ENCODE measurements at regions not wholly inside any gene's neighbourhood (a gene's known extent, or its start where the extent isn't known, plus 50 kb on each side); places are given as distances from the start of the nearest gene placed in this dataset.

DNA sequence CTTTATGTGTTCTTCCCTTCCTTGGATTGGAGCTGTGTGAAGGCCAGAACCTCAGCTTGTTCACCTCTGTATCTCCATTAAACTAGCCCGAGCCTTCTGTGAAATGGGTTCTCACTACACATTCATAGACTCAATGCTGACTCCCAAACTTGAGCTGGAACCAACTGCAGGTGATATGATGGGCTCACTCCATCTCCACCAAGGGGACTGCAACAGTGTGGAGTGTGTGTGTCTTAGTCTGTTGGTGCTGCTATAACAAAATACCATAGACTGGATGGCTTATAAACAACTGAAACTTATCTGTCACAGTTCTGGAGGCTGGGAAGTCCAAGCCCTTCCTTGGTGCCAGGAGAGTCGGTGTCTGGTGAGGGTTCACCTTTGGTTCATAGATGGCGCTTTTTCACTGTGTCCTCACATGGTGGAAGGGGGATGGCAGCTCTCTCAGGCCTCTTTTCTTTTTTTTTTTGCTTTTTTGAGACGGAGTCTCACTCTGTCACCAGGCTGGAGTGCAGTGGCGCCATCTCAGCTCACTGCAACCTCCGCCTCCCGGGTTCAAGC is 94.2 kb upstream of the MAP4K3 start:
- Histone ChIP-seq H3K9me3 (ENCODE audit: control insufficient read depth in 5 of 5, low read length in 5 of 5) (no peaks in the 10 kb centered on the region), H3K27ac (ENCODE audit: low read depth, low read length) (no peak overlapping the region), H3K4me3 (ENCODE audit: low read depth in 1 of 5, low read length in 5 of 5) (no peak overlapping the region), H3K9ac (ENCODE audit: low read length in 5 of 5) (no peak overlapping the region), H3K27me3 (ENCODE audit: control insufficient read depth in 5 of 5, insufficient read depth in 4 of 5, low read length in 5 of 5) (no peaks in the 10 kb centered on the region), H3K4me1 (ENCODE audit: control insufficient read depth in 5 of 5, insufficient read depth in 5 of 5, low read length in 5 of 5) (peaks cover 0 to 18% (median 3%) of the 10 kb centered on the region in 5 donors), H3K36me3 (ENCODE audit: control insufficient read depth in 5 of 5, insufficient read depth in 5 of 5, low read length in 5 of 5) (no peaks in the 10 kb centered on the region)

DNA sequence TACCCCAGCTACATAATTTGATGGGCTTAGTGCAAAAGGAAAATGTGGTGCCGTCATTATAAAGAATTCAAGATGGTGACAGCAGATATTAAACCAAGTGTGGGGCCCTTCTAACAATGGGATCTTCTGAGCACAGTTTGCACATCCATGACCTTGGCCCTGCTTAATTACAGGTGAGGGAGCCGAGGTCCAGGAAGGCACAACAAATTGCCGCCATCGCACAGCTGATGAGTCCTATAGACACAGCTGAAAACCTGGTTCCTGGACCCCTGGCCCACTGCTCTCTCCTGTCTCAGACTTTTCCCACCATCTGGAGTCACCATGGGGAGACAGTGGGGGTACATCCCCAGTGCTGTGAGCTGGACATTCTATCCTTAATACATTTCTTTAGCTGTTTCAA is 95.8 kb upstream of the MAP4K3 start:
- H3K4me3 ChIP-seq (ENCODE audit: low read depth in 1 of 5, low read length in 5 of 5): no peak overlapping the region
- H3K27ac ChIP-seq (ENCODE audit: low read depth, low read length): no peak overlapping the region
- H3K36me3 ChIP-seq (ENCODE audit: control insufficient read depth in 5 of 5, insufficient read depth in 5 of 5, low read length in 5 of 5): no peaks in the 10 kb centered on the region
- H3K4me1 ChIP-seq (ENCODE audit: control insufficient read depth in 5 of 5, insufficient read depth in 5 of 5, low read length in 5 of 5): peaks cover 0 to 18% (median 3%) of the 10 kb centered on the region in 5 donors
- H3K9me3 ChIP-seq (ENCODE audit: control insufficient read depth in 5 of 5, low read length in 5 of 5): no peaks in the 10 kb centered on the region
- no peak overlapping the region for H3K9ac ChIP-seq (ENCODE audit: low read length in 5 of 5)
- no peaks in the 10 kb centered on the region for H3K27me3 ChIP-seq (ENCODE audit: control insufficient read depth in 5 of 5, insufficient read depth in 4 of 5, low read length in 5 of 5)

DNA sequence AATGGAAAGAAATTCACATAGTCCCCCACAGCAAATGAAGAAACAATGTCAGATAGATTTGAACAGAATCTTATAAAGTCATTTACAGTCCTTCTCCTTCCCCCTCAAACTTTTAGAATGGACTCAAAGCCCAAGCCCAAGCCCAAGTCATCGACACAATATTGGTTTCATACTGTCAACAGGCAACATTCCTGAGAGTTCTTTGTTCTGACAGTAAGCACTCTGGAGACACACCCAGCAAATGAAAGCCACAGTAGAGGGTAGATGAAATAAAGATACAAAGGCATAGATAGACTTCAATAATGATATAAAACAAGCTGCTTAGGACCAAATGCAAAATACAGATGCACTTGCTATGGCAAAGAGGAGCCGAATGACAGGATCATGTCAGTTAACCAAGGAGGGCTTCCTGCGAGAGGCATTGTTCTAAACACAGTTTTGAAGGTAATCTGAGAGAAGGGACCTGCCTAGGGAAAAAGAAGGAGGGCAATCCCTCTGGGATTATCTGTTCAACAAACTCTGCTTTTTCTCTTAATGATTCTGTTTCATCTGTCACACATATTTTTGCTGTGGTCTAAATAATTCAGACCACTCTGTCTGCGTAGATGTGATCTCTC is 97.1 kb upstream of the MAP4K3 start:
- Histone ChIP-seq H3K4me1 (ENCODE audit: control insufficient read depth in 5 of 5, insufficient read depth in 5 of 5, low read length in 5 of 5) (peaks cover 0 to 18% (median 3%) of the 10 kb centered on the region in 5 donors), H3K36me3 (ENCODE audit: control insufficient read depth in 5 of 5, insufficient read depth in 5 of 5, low read length in 5 of 5) (no peaks in the 10 kb centered on the region), H3K27ac (ENCODE audit: low read depth, low read length) (no peak overlapping the region), H3K9ac (ENCODE audit: low read length in 5 of 5) (no peak overlapping the region), H3K4me3 (ENCODE audit: low read depth in 1 of 5, low read length in 5 of 5) (no peak overlapping the region), H3K27me3 (ENCODE audit: control insufficient read depth in 5 of 5, insufficient read depth in 4 of 5, low read length in 5 of 5) (no peaks in the 10 kb centered on the region), H3K9me3 (ENCODE audit: control insufficient read depth in 5 of 5, low read length in 5 of 5) (no peaks in the 10 kb centered on the region)

DNA sequence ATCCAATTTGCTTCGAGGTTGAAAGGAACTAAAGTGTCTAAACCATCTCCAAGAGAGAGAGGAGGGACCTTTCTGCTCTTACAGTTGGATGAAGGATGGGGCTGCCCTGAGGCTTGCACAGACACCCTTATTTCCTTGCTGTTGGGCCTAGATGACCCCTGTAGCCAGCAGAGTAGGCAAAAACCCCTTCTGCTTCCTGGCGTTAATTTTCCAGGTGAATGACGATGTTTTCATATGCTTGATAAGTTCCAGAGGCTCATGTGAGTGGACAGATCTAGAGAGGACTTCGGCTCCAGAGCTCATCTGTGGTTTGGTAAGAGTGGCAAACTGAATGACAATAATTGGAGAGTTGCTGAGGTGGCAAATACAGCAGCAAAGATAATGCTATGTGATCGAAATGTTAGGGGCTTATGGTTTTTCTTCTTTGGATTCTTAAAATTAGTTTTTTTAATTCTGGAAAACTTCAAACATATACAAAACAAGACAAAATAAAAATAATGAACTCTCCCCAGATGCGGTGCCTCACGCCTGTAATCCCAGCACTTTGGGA is 98.6 kb upstream of the MAP4K3 start:
- H3K9me3 ChIP-seq (ENCODE audit: control insufficient read depth in 5 of 5, low read length in 5 of 5): no peaks in the 10 kb centered on the region
- no peaks in the 10 kb centered on the region for H3K27me3 ChIP-seq (ENCODE audit: control insufficient read depth in 5 of 5, insufficient read depth in 4 of 5, low read length in 5 of 5)
- no peak overlapping the region for H3K9ac ChIP-seq (ENCODE audit: low read length in 5 of 5)
- no peak overlapping the region for H3K27ac ChIP-seq (ENCODE audit: low read depth, low read length)
- peaks cover 0 to 11% (median 0%) of the 10 kb centered on the region in 5 donors for H3K4me1 ChIP-seq (ENCODE audit: control insufficient read depth in 5 of 5, insufficient read depth in 5 of 5, low read length in 5 of 5)
- no peaks in the 10 kb centered on the region for H3K36me3 ChIP-seq (ENCODE audit: control insufficient read depth in 5 of 5, insufficient read depth in 5 of 5, low read length in 5 of 5)
- H3K4me3 ChIP-seq (ENCODE audit: low read depth in 1 of 5, low read length in 5 of 5): no peak overlapping the region

DNA sequence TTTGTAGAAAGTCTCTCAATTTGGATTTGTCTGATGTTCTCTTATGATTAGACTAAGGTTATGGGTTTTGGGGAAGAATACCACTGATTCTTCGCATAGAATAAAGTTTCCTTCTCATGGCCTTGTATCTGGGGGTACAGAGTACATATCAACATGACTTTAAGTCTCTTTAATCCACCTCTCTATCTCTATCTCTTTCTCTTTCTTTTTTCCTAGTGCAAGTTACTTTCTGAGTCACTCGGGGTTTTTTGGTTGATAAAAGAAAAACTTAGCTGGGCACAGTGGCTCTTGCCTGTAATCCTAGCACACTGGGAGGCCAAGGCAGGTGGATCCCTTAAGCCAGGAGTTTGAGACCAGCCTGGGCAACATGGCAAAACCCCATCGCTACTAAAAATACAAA is 100.1 kb upstream of the MAP4K3 start:
- Histone ChIP-seq H3K9me3 (ENCODE audit: control insufficient read depth in 5 of 5, low read length in 5 of 5) (no peaks in the 10 kb centered on the region), H3K27me3 (ENCODE audit: control insufficient read depth in 5 of 5, insufficient read depth in 4 of 5, low read length in 5 of 5) (no peaks in the 10 kb centered on the region), H3K27ac (ENCODE audit: low read depth, low read length) (no peak overlapping the region), H3K4me3 (ENCODE audit: low read depth in 1 of 5, low read length in 5 of 5) (no peak overlapping the region), H3K36me3 (ENCODE audit: control insufficient read depth in 5 of 5, insufficient read depth in 5 of 5, low read length in 5 of 5) (no peaks in the 10 kb centered on the region), H3K4me1 (ENCODE audit: control insufficient read depth in 5 of 5, insufficient read depth in 5 of 5, low read length in 5 of 5) (peaks cover 0 to 3% (median 0%) of the 10 kb centered on the region in 5 donors), H3K9ac (ENCODE audit: low read length in 5 of 5) (no peak overlapping the region)

DNA sequence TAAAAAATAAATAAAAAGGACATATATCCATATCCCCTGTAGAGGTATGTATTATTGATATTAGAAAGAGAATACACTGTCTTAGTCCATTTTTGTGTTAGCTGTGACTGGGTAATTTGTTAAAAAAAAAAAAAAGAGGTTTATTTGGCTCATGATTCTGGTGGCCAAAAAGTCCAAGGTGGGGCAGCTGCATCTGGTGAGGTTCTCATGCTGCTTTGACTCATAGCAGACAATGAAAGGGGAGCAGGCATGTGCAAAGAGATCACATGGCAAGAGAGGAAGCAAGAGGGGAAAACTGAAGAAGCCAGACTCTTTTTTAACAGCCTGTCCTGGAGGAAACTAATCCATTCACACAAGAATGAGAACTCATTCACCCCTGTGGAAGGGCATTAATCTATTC is 101.6 kb upstream of the MAP4K3 start:
- Histone ChIP-seq H3K27ac (ENCODE audit: low read depth, low read length) (no peak overlapping the region), H3K4me1 (ENCODE audit: control insufficient read depth in 5 of 5, insufficient read depth in 5 of 5, low read length in 5 of 5) (peaks cover 0 to 2% (median 0%) of the 10 kb centered on the region in 5 donors), H3K9me3 (ENCODE audit: control insufficient read depth in 5 of 5, low read length in 5 of 5) (no peaks in the 10 kb centered on the region), H3K36me3 (ENCODE audit: control insufficient read depth in 5 of 5, insufficient read depth in 5 of 5, low read length in 5 of 5) (no peaks in the 10 kb centered on the region), H3K9ac (ENCODE audit: low read length in 5 of 5) (no peak overlapping the region), H3K4me3 (ENCODE audit: low read depth in 1 of 5, low read length in 5 of 5) (no peak overlapping the region), H3K27me3 (ENCODE audit: control insufficient read depth in 5 of 5, insufficient read depth in 4 of 5, low read length in 5 of 5) (no peaks in the 10 kb centered on the region)

DNA sequence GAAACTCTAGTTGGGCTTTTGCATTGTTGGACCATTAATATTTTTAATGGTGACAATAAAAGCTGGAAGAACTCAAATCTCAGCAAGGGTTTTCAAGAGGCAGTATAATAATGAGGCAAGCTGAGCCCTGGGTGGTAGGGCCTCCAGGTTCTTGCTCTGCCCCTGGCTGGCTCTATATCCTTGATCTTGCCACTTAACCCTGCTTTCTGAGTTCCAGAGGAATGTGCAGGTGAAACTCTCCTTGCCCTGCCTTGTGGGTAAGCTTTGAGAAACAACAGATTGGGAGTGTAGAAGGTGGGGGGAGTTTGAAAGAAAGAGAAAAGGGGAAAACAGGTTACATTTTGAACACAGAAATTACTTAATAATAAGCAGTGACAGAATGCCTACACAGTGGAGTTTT is 103.3 kb upstream of the MAP4K3 start:
- no peak overlapping the region for H3K9ac ChIP-seq (ENCODE audit: low read length in 5 of 5)
- no peaks in the 10 kb centered on the region for H3K36me3 ChIP-seq (ENCODE audit: control insufficient read depth in 5 of 5, insufficient read depth in 5 of 5, low read length in 5 of 5)
- H3K4me3 ChIP-seq (ENCODE audit: low read depth in 1 of 5, low read length in 5 of 5): no peak overlapping the region
- no peaks in the 10 kb centered on the region for H3K9me3 ChIP-seq (ENCODE audit: control insufficient read depth in 5 of 5, low read length in 5 of 5)
- no peak overlapping the region for H3K27ac ChIP-seq (ENCODE audit: low read depth, low read length)
- no peaks in the 10 kb centered on the region for H3K27me3 ChIP-seq (ENCODE audit: control insufficient read depth in 5 of 5, insufficient read depth in 4 of 5, low read length in 5 of 5)
- no peaks in the 10 kb centered on the region for H3K4me1 ChIP-seq (ENCODE audit: control insufficient read depth in 5 of 5, insufficient read depth in 5 of 5, low read length in 5 of 5)

DNA sequence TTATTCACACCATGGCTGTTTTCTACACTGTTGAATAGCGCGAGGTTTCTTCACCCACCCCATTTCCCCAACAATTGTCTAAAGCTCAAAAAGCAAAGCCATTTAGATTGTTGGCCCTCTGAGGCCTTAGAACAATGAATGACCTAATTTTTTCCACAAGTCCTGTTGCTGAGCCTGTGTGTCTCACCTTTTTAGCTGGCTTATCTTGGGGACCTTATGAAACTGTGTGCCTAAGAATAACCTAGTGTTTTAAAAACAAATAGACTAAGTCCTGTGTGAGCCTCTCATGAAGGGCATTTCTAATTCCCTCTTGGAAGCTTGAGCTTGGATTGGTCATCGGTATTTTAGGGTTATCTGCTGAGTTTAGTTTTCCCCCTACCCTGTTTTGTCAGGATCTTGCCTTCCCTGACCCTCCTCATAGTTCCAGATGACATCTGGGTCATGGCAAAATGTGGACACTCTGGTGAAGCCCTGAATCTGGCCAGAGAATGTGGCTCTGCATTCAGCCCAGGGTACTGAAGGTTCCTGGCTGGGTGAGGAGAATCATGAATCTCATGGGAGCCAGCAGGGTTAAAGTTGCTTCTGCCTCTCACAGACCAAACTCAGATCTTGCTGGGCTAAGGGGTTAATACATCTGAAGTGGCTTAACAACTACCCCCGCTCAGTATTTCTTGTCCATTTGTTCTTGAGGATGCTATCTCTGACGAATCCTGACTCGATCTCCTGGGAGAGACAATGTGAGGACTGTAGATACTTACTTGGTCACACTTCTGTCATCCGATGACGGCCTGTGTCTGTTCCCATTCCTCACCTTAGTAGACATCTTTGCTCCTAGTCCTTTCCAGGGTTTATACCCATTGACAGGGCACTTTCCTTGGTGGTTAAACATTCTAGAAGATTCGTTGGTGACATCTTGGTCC is 104.2 kb upstream of the MAP4K3 start:
- H3K9me3 ChIP-seq (ENCODE audit: control insufficient read depth in 5 of 5, low read length in 5 of 5): no peaks in the 10 kb centered on the region
- no peaks in the 10 kb centered on the region for H3K4me1 ChIP-seq (ENCODE audit: control insufficient read depth in 5 of 5, insufficient read depth in 5 of 5, low read length in 5 of 5)
- H3K27me3 ChIP-seq (ENCODE audit: control insufficient read depth in 5 of 5, insufficient read depth in 4 of 5, low read length in 5 of 5): no peaks in the 10 kb centered on the region
- no peak overlapping the region for H3K27ac ChIP-seq (ENCODE audit: low read depth, low read length)
- H3K36me3 ChIP-seq (ENCODE audit: control insufficient read depth in 5 of 5, insufficient read depth in 5 of 5, low read length in 5 of 5): no peaks in the 10 kb centered on the region
- no peak overlapping the region for H3K9ac ChIP-seq (ENCODE audit: low read length in 5 of 5)
- no peak overlapping the region for H3K4me3 ChIP-seq (ENCODE audit: low read depth in 1 of 5, low read length in 5 of 5)

DNA sequence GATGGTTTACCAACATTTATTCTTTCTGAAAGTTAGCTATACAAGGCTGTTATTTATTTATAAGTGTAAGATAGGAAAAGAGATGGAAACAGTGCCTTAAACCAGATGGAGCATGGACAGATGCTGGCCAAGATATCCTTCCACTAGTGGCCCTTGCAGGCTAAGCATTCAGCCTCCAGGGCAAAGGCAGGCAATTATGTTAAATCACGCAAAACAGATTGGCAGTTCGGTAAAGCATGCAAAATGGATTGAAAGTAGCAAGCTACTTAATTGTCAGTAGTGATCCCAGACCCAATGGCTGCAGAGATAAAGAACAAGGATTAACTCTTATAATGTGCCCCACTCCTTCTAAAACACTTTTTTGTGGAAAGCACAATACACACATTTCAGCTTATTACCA is 105.4 kb upstream of the MAP4K3 start:
- Histone ChIP-seq H3K36me3 (ENCODE audit: control insufficient read depth in 5 of 5, insufficient read depth in 5 of 5, low read length in 5 of 5) (no peaks in the 10 kb centered on the region), H3K9ac (ENCODE audit: low read length in 5 of 5) (no peak overlapping the region), H3K9me3 (ENCODE audit: control insufficient read depth in 5 of 5, low read length in 5 of 5) (peaks cover 0 to under 1% (median 0%) of the 10 kb centered on the region in 5 donors), H3K27me3 (ENCODE audit: control insufficient read depth in 5 of 5, insufficient read depth in 4 of 5, low read length in 5 of 5) (no peaks in the 10 kb centered on the region), H3K27ac (ENCODE audit: low read depth, low read length) (no peak overlapping the region), H3K4me3 (ENCODE audit: low read depth in 1 of 5, low read length in 5 of 5) (no peak overlapping the region), H3K4me1 (ENCODE audit: control insufficient read depth in 5 of 5, insufficient read depth in 5 of 5, low read length in 5 of 5) (no peaks in the 10 kb centered on the region)

DNA sequence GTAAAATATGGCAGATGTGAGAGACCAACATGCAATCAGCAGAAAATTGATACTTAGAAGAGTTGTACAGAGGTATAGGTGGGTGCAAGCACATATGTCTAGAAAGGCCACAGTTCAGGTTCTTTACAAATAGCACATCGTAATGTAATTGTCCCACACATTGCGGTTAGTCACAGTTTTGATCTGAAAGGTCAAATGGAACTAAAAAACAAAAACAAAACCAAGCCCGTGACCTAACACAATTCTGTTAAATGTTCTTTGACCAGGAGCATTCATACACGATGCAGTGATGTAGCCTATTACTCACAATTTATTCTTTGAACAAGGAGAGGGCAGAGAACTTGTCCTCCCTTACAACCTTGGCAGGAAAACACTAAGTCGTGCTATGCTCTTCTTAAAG is 108.9 kb upstream of the MAP4K3 start:
- peaks cover 0 to 5% (median 0%) of the 10 kb centered on the region in 5 donors for H3K4me1 ChIP-seq (ENCODE audit: control insufficient read depth in 5 of 5, insufficient read depth in 5 of 5, low read length in 5 of 5)
- H3K36me3 ChIP-seq (ENCODE audit: control insufficient read depth in 5 of 5, insufficient read depth in 5 of 5, low read length in 5 of 5): no peaks in the 10 kb centered on the region
- no peak overlapping the region for H3K4me3 ChIP-seq (ENCODE audit: low read depth in 1 of 5, low read length in 5 of 5)
- H3K9me3 ChIP-seq (ENCODE audit: control insufficient read depth in 5 of 5, low read length in 5 of 5): peaks cover 0 to 7% (median 4%) of the 10 kb centered on the region in 5 donors
- no peak overlapping the region for H3K9ac ChIP-seq (ENCODE audit: low read length in 5 of 5)
- H3K27ac ChIP-seq (ENCODE audit: low read depth, low read length): no peak overlapping the region
- no peaks in the 10 kb centered on the region for H3K27me3 ChIP-seq (ENCODE audit: control insufficient read depth in 5 of 5, insufficient read depth in 4 of 5, low read length in 5 of 5)
